Spleen (tissue), 11 donors: ENCODE measurements at regions not wholly inside any gene's neighbourhood (a gene's known extent, or its start where the extent isn't known, plus 50 kb on each side); places are given as distances from the start of the nearest gene placed in this dataset.
A peak's percentile ranks its signal among the peaks of the same experiment; 100 is the strongest.

Source experiments
- DNase-seq: peaks from one replicate; pipeline ENCODE4 v3.0.0-alpha.2; 2020
- H3K27ac ChIP-seq, 8 donors: fragments of 200-600 bp; sonication (generic) in 7 of 8; 1 replicate in 4 of 8; 2 replicates in 4 of 8; pipeline versions ENCODE4 v1.5.0 to v1.8.0; 2016 to 2021; ENCODE audit warnings: inconsistent platforms in 4 of 8, mild to moderate bottlenecking in 4 of 8, moderate library complexity in 1 of 8
- H3K27me3 ChIP-seq, 7 donors: fragments of 200-600 bp; sonication (generic) in 6 of 7; replicated peaks in 1 of 7; 1 replicate in 4 of 7; 2 replicates in 3 of 7; pipeline versions ENCODE4 v1.5.0 to v1.8.0; 2016 to 2021; ENCODE audit warnings: inconsistent platforms in 3 of 7, mild to moderate bottlenecking in 1 of 7
- H3K36me3 ChIP-seq, 6 donors: fragments of 200-600 bp; sonication (generic) in 5 of 6; 1 replicate in 4 of 6; 2 replicates in 2 of 6; pipeline versions ENCODE4 v1.5.0 to v1.8.0; 2016 to 2021; ENCODE audit warnings: inconsistent platforms in 2 of 6
- H3K4me1 ChIP-seq, 6 donors: fragments of 200-600 bp; sonication (generic) in 5 of 6; 1 replicate in 3 of 6; 2 replicates in 3 of 6; pipeline versions ENCODE4 v1.5.0 to v1.8.0; 2016 to 2021; ENCODE audit warnings: inconsistent platforms in 3 of 6
- H3K4me3 ChIP-seq, 8 donors: fragments of 200-600 bp; sonication (generic) in 7 of 8; 1 replicate in 4 of 8; 2 replicates in 4 of 8; pipeline versions ENCODE4 v1.5.0 to v1.8.0; 2016 to 2021; ENCODE audit warnings: inconsistent platforms in 4 of 8, mild to moderate bottlenecking in 4 of 8, moderate library complexity in 2 of 8
- H3K9me3 ChIP-seq, 8 donors: fragments of 200-600 bp; sonication (generic) in 7 of 8; 1 replicate in 4 of 8; 2 replicates in 4 of 8; pipeline versions ENCODE4 v1.5.0 to v1.8.0; 2016 to 2021; ENCODE audit warnings: inconsistent platforms in 4 of 8
- POLR2A ChIP-seq, 3 donors: fragments of 450-650 bp; IDR thresholded peaks; one replicate each; pipeline ENCODE4 v1.5.1; 2017; ENCODE audit warnings: antibody characterized with exemption in 3 of 3, mild to moderate bottlenecking in 1 of 3
- POLR2AphosphoS5 ChIP-seq, 3 donors: sonication (generic); formaldehyde crosslinking; IDR thresholded peaks; one replicate each; pipeline ENCODE4 v1.5.1; 2017; ENCODE audit warnings: antibody characterized with exemption in 3 of 3
- WGBS, 5 donors: extraction: QIAGEN DNeasy Blood & Tissue Kit in 3 of 5; methylation state at CpG; one replicate each; pipeline versions ENCODE4 v1.1.5 to v1.1.7; 2013 to 2018; 5-methylcytosine and 5-hydroxymethylcytosine counted together
- intact Hi-C: fragments of 100-400 bp; cut with DNase I; formaldehyde crosslinking; loops from one replicate; pipeline ENCODE4 v1.15.0; 2023; ENCODE audit warnings: low total_unique reads
- TF ChIP-seq, protein P1 (sequence below), 11 experiments: fragments of 200-600 bp in 7 of 11; fragments of 450-650 bp in 4 of 11; sonication (generic) in 4 of 11; IDR thresholded peaks in 8 of 11; conservative IDR thresholded peaks in 3 of 11; 1 replicate in 7 of 11; 2 replicates in 4 of 11; pipeline versions ENCODE4 v1.4.0 to v1.8.0; 2016 to 2021; ENCODE audit warnings: antibody characterized with exemption in 11 of 11, inconsistent platforms in 4 of 11, mild to moderate bottlenecking in 1 of 11
- donor health status: healthy with polysubstance abuse.
- donor health status: DM: no; HTN: no; CAD: no; lungs with moderate emphysema.
- donor health status: DM: no; HTN: no; CAD: no.
- donor health status: Bipolar disorder and iron deficiency.
- donor health status: healthy.
- donor health status: DM: no; HTN: no; CAD: no.
- donor health status: DM: yes; HTN: yes; CAD: no.

- no peak for DNase-seq
- intact Hi-C loops, result no loop called here
- Histone ChIP-seq H3K36me3 (no peaks in the 10 kb centered on the region), H3K4me3 (no peak overlapping the region), H3K27me3 (no peaks in the 10 kb centered on the region), H3K27ac (peak overlapping the region in 5 of 8 donors; percentile 8 to 48 (median 26)), H3K9me3 (no peaks in the 10 kb centered on the region), H3K4me1 (peaks cover 0 to 10% (median 1%) of the 10 kb centered on the region in 6 donors)
- WGBS, 5 donors, result 40 to 59% (median 52%) methylated on average over 7 of the region's 7 CpGs
- TF ChIP-seq, protein P1, sequence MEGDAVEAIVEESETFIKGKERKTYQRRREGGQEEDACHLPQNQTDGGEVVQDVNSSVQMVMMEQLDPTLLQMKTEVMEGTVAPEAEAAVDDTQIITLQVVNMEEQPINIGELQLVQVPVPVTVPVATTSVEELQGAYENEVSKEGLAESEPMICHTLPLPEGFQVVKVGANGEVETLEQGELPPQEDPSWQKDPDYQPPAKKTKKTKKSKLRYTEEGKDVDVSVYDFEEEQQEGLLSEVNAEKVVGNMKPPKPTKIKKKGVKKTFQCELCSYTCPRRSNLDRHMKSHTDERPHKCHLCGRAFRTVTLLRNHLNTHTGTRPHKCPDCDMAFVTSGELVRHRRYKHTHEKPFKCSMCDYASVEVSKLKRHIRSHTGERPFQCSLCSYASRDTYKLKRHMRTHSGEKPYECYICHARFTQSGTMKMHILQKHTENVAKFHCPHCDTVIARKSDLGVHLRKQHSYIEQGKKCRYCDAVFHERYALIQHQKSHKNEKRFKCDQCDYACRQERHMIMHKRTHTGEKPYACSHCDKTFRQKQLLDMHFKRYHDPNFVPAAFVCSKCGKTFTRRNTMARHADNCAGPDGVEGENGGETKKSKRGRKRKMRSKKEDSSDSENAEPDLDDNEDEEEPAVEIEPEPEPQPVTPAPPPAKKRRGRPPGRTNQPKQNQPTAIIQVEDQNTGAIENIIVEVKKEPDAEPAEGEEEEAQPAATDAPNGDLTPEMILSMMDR (IDR thresholded peaks at IDR 0.05 in 8 of 11, conservative IDR thresholded peaks at IDR 0.05 in 3 of 11), result no peak
- no peak for TF ChIP-seq POLR2A (IDR thresholded peaks at IDR 0.05)
- no peak for TF ChIP-seq POLR2AphosphoS5 (IDR thresholded peaks at IDR 0.05)
Observed at GRCh38 chr1:60989749-60990713, 92.3 kb upstream of the NFIA start.

GRCh38 chr1:60988891-60989290 is 93.5 kb upstream of the NFIA start:
- 80 to 92% (median 87%) methylated on average over 2 of the region's 2 CpGs for WGBS, 5 donors
- intact Hi-C loops, result no loop called here
- TF ChIP-seq POLR2AphosphoS5 (IDR thresholded peaks at IDR 0.05), result no peak
- TF ChIP-seq, protein P1 (IDR thresholded peaks at IDR 0.05 in 8 of 11, conservative IDR thresholded peaks at IDR 0.05 in 3 of 11), result no peak
- TF ChIP-seq POLR2A (IDR thresholded peaks at IDR 0.05), result no peak
- no peak overlapping the region for H3K4me3 ChIP-seq
- no peak overlapping the region for H3K27ac ChIP-seq
- DNase-seq, result no peak
- H3K27me3 ChIP-seq, result no peaks in the 10 kb centered on the region
- H3K4me1 ChIP-seq, result peaks cover 0 to 10% (median 1%) of the 10 kb centered on the region in 6 donors
- no peaks in the 10 kb centered on the region for H3K36me3 ChIP-seq
- H3K9me3 ChIP-seq, result no peaks in the 10 kb centered on the region

GRCh38 chr1:60987904-60988303 is 94.5 kb upstream of the NFIA start:
- no peaks in the 10 kb centered on the region for H3K27me3 ChIP-seq
- H3K36me3 ChIP-seq, result no peaks in the 10 kb centered on the region
- DNase-seq, result no peak
- no peak overlapping the region for H3K27ac ChIP-seq
- no peaks in the 10 kb centered on the region for H3K9me3 ChIP-seq
- H3K4me1 ChIP-seq, result peaks cover 0 to 10% (median 1%) of the 10 kb centered on the region in 6 donors
- 84 to 96% (median 92%) methylated on average over 3 of the region's 3 CpGs for WGBS, 5 donors
- intact Hi-C loops, result no loop called here
- no peak for TF ChIP-seq POLR2AphosphoS5 (IDR thresholded peaks at IDR 0.05)
- TF ChIP-seq POLR2A (IDR thresholded peaks at IDR 0.05), result no peak
- TF ChIP-seq, protein P1 (IDR thresholded peaks at IDR 0.05 in 8 of 11, conservative IDR thresholded peaks at IDR 0.05 in 3 of 11), result no peak
- H3K4me3 ChIP-seq, result no peak overlapping the region

DNA sequence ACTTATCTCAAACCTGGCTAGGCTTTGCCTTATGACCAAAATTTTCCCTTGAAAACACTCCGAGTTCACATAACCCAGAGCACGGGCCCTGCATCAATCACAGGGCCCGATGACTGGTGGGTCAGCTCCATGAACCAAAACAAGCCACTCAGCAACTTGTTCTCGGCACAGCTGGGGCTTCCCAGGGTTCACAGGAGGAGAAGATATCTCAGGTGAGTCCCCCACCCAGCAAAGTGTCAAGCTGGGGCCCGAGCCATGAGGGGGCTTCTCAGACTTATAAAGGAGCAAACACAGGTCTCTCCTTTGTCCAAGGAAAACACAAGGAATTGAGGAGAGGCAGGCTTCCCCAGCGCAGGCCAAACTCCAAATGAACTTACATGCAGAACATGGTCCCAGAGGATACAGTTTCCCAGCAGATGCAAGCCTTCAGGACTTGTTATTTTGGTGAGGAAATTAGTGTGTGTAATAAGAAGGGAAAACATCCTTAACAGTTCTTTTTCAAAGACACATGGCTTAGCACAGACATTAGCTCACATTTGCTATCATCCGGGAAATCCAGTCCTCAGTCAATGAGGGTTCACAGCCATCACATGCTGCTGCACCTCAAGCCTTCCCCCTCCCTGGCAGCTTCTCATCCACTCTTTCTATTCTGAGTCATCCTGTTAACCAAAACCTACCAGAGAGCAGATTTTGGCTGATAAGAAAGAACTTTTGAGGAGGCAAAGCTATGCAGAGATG is 98.1 kb upstream of the NFIA start:
- TF ChIP-seq POLR2A (IDR thresholded peaks at IDR 0.05) (no peak), POLR2AphosphoS5 (IDR thresholded peaks at IDR 0.05) (no peak)
- TF ChIP-seq, protein P1 (IDR thresholded peaks at IDR 0.05 in 8 of 11, conservative IDR thresholded peaks at IDR 0.05 in 3 of 11), result no peak
- 56 to 84% (median 78%) methylated on average over 7 of the region's 7 CpGs for WGBS, 5 donors
- Histone ChIP-seq H3K9me3 (no peaks in the 10 kb centered on the region), H3K27ac (no peak overlapping the region), H3K36me3 (no peaks in the 10 kb centered on the region), H3K27me3 (no peaks in the 10 kb centered on the region), H3K4me1 (no peaks in the 10 kb centered on the region), H3K4me3 (no peak overlapping the region)
- intact Hi-C loops, result no loop called here
- DNase-seq, result no peak
